Activated CD4-positive, alpha-beta T cell treated with anti-CD3 and anti-CD28 coated beads, Interleukin-2, amount 10 ng/mL, durations not matched to agents 7 days and 5 days (primary cell): ENCODE measurements at regions not wholly inside any gene's neighbourhood (a gene's known extent, or its start where the extent isn't known, plus 50 kb on each side); places are given as distances from the start of the nearest gene placed in this dataset.

ENCODE experiments used
- CTCF ChIA-PET: fragments of 350-600 bp; sonication (Branson Sonifier 250); formaldehyde crosslinking; loops from one replicate; lab custom pipeline; 2021; ENCODE audit warnings: antibody characterized with exemption; lab: Charles Lee
- POLR2A ChIA-PET: fragments of 350-600 bp; sonication (Branson Sonifier 250); formaldehyde crosslinking; loops from one replicate; lab custom pipeline; 2021; ENCODE audit warnings: antibody characterized with exemption; lab: Charles Lee
- DNase-seq: peaks from one replicate; pipeline ENCODE4 v3.0.0-alpha.2; 2020
- H3K27ac Mint-ChIP-seq: one replicate; pipeline ENCODE4 v1.8.0; 2021; ENCODE audit warnings: mild to moderate bottlenecking, moderate library complexity, mixed read lengths
- H3K27me3 Mint-ChIP-seq: one replicate; pipeline ENCODE4 v1.8.0; 2021; ENCODE audit warnings: mixed read lengths
- H3K36me3 Mint-ChIP-seq: one replicate; pipeline ENCODE4 v1.8.0; 2021; ENCODE audit warnings: low read depth, mixed read lengths
- H3K4me1 Mint-ChIP-seq: one replicate; pipeline ENCODE4 v1.8.0; 2021; ENCODE audit warnings: mixed read lengths
- H3K4me3 Mint-ChIP-seq: one replicate; pipeline ENCODE4 v1.8.0; 2021; ENCODE audit warnings: mild to moderate bottlenecking, moderate library complexity, mixed read lengths
- H3K9me3 Mint-ChIP-seq: one replicate; pipeline ENCODE4 v1.8.0; 2021; ENCODE audit warnings: mixed read lengths

DNA sequence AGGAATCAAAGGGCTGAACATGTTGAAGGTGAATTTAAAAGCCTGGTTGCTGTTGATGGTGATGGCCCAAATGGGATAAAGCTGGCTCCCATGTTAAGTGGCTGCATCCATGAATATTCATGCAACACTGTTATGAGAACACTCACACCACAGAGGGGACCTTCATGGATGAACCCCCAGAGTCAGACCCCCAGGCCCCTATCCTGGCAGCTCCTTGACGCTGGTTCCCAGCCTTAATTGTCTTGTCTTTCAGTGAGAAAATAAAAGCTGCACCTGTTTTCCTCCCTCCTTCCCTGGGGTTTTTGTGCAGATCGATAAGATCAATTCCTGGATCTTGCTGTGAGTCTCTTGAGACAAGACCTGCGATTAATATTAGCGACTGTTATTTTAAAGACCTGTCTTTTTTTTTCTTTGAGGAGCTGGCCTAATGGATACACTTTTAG, 371.7 kb downstream of the ICE1 start:
- Mint-ChIP-seq H3K27ac (no peak overlapping the region), H3K36me3 (no peaks in the 10 kb centered on the region), H3K27me3 (no peaks in the 10 kb centered on the region), H3K9me3 (no peaks in the 10 kb centered on the region), H3K4me1 (no peaks in the 10 kb centered on the region), H3K4me3 (no peak overlapping the region)
- CTCF ChIA-PET = no interaction called here
- DNase-seq = no peak
- POLR2A ChIA-PET = no interaction called here

DNA sequence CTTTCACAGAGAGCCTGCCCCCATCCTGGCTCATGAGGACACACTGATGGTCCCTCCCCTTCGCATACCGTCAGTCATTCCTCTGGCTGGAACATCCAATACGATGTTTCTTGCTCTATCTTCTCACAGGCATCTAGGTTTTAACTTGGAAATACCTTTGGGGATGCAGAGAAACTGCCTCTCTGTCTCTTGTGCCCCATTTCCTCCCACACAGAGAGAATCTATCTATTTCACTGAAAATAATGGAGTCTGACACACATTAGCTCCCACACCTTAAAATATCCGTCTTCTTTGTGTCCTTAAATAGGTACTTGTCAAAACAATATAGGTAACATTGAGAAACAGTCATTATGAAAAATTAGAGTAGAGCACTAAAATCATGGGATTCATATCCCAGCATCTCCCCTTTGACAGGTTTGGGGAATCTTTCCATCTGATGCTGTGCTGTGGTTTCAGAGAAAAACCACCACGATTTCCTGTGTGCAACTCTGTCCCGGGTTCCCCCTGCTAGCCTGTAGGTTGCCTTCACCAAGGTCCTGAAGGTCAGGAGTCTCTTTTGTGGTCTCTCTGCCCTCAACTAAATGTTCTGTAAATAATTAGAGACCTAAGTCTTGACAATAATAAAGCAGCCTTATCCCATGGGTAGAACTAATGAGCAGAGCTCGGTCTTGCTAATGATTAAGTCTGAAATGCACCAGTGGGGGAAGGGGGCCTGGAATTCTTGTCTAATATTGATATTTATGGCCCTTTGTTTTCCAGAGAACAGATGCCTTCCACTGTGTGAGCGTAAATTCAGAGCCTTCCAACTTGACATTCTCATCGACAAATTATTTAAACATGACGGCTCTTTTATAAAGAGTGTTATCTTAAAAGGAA, 371.0 kb downstream of the ICE1 start:
- Mint-ChIP-seq H3K9me3 (no peaks in the 10 kb centered on the region), H3K4me1 (no peaks in the 10 kb centered on the region), H3K36me3 (no peaks in the 10 kb centered on the region), H3K27ac (no peak overlapping the region), H3K27me3 (no peaks in the 10 kb centered on the region), H3K4me3 (no peak overlapping the region)
- CTCF ChIA-PET = no interaction called here
- POLR2A ChIA-PET = no interaction called here
- no peak for DNase-seq

DNA sequence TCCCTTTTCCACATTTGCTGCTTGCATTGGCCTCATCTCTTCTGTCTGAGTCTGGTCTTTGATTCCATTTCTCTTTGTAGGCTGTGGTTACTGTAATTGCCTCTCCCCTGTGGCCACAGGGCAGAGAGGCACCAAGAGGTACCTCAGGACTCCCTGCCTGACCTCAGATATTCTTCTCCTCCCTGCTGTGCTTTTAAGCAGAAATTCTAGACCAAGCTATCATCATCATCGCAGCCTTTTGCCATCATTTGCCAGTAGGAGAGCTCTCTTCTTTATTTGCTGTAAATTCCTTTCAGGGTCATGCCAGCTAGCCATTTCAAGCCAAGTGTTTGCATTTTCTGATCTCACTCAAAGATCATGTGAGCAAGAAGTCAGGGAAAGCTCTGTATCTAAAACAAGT, 369.6 kb downstream of the ICE1 start:
- Mint-ChIP-seq H3K4me1 (no peaks in the 10 kb centered on the region), H3K27ac (no peak overlapping the region)

DNA sequence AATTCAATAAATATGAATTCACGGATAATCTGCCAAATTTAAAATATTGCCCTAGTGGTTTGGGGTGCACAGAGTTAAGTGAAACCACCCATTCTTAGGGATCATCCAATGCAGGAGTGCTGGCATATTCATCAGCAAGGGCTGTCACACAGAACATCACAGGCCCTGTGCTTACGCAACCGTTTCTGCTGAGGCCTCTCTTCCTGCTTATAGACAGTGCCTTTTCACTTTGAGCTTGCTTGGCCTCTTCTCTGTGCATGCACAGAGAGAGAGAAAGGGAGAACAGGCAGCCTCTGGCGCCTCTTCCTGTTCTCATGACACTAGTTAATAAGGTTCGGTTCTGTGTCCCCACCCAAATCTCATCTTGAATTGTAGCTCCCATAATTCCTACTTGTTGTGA, 366.3 kb downstream of the ICE1 start:
- DNase-seq = no peak
- no peak overlapping the region for H3K27ac Mint-ChIP-seq
- POLR2A ChIA-PET = no interaction called here

More for the DNA sequence above, 369.6 kb downstream of the ICE1 start:
- Mint-ChIP-seq H3K36me3 (no peaks in the 10 kb centered on the region), H3K4me3 (no peak overlapping the region), H3K27me3 (no peaks in the 10 kb centered on the region), H3K9me3 (no peaks in the 10 kb centered on the region)
- no peak for DNase-seq
- ChIA-PET POLR2A (no interaction called here), CTCF (no interaction called here)

DNA sequence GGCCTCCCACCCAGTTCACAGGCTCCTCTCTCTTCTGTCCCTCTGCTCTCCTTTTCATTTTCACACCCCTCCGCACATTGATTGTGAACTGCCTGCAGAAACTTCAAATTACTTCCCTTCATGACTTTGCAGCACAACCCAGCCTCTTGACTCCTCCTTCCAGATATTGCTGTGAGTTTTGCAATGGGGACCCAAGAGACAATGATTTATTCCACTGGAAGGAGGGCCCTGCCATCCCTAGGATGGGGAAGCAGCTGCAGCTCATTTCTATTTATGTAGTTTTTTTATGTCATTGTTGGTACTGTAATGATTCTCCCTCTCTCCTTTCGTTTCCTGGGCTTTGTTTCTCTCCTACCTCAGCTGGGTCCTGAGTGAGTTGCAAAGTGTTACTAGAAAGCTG, 364.9 kb downstream of the ICE1 start:
- Mint-ChIP-seq H3K27ac (no peak overlapping the region), H3K36me3 (no peaks in the 10 kb centered on the region), H3K4me1 (no peaks in the 10 kb centered on the region), H3K9me3 (peaks cover 2% of the 10 kb centered on the region), H3K4me3 (no peak overlapping the region), H3K27me3 (no peaks in the 10 kb centered on the region)
- no peak for DNase-seq
- ChIA-PET POLR2A (no interaction called here), CTCF (no interaction called here)

More for the DNA sequence above, 366.3 kb downstream of the ICE1 start:
- no peak overlapping the region for H3K4me3 Mint-ChIP-seq
- H3K4me1 Mint-ChIP-seq = no peaks in the 10 kb centered on the region
- H3K36me3 Mint-ChIP-seq = no peaks in the 10 kb centered on the region
- peaks cover 2% of the 10 kb centered on the region for H3K9me3 Mint-ChIP-seq
- no peaks in the 10 kb centered on the region for H3K27me3 Mint-ChIP-seq
- CTCF ChIA-PET = no interaction called here

DNA sequence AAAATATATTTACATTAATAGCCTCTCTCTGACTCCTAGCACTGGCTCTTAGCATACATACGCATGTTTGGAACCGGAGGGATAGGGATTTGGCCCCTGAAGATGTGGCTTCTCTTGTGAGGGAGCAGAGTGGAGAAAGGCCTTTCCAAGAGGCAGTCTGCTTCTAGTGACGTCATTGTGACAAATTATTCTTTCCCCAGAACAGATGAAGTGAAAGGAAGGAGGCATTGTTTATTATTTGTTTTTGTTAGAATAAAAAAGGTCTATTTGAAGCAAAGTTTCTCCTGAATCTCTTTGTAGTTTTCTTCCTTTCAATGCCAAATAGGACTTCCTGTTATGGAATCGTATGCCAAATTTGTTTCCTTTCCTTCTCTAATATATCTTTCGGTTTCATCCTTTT, 361.6 kb downstream of the ICE1 start:
- ChIA-PET CTCF (no interaction called here), POLR2A (no interaction called here)
- H3K9me3 Mint-ChIP-seq = peaks cover 2% of the 10 kb centered on the region
- DNase-seq = no peak
- H3K36me3 Mint-ChIP-seq = no peaks in the 10 kb centered on the region
- no peaks in the 10 kb centered on the region for H3K4me1 Mint-ChIP-seq
- H3K4me3 Mint-ChIP-seq = no peak overlapping the region
- H3K27me3 Mint-ChIP-seq = no peaks in the 10 kb centered on the region
- H3K27ac Mint-ChIP-seq = no peak overlapping the region

DNA sequence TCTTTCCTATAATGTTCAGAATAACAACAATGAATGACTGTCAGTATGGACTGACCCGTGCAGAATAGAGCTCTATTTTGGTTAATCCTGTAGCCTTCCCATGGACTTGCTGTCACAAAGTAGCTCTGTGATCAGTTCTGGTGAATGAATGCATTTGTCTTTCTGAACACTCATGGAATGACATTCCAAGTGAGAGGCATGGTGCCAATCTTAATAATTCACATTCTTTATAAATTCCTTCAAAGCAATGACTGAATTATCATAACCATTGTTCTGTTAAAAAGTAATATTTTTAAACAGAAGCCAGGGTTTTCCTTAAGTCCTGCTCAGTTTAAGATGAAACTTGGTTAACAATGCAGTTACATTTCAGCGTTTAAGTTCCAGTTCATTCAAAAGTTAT, 360.5 kb downstream of the ICE1 start:
- no peaks in the 10 kb centered on the region for H3K27me3 Mint-ChIP-seq
- no peak overlapping the region for H3K27ac Mint-ChIP-seq
- ChIA-PET POLR2A (no interaction called here), CTCF (no interaction called here)
- H3K9me3 Mint-ChIP-seq = peaks cover 2% of the 10 kb centered on the region
- H3K36me3 Mint-ChIP-seq = no peaks in the 10 kb centered on the region
- H3K4me3 Mint-ChIP-seq = no peak overlapping the region
- DNase-seq = no peak
- no peaks in the 10 kb centered on the region for H3K4me1 Mint-ChIP-seq

DNA sequence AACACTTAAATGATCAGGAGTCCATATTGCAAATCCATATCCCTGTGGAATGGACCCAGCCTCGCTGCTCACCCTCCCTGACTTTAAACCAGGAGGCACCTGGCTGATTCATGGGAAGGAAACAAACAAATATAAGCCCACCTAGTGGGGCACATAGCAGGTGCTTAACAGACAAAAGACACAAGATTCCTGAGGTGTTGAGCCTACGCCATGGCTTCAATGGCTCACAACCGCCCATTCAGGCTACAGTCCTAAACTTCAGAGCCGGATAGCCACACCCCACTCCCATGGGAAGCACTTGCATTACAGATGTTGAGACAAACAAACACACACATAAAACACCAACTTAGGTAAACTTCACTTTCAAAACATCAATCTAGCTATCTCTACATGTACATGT, 359.9 kb downstream of the ICE1 start:
- DNase-seq = no peak
- POLR2A ChIA-PET = no interaction called here
- Mint-ChIP-seq H3K27me3 (no peaks in the 10 kb centered on the region), H3K27ac (no peak overlapping the region), H3K9me3 (peaks cover 2% of the 10 kb centered on the region), H3K4me3 (no peak overlapping the region), H3K36me3 (no peaks in the 10 kb centered on the region), H3K4me1 (no peaks in the 10 kb centered on the region)
- CTCF ChIA-PET = interaction anchor here (1.1 kb wide), 1 partner anchor 108 kb away, joined by 3 read pairs; no protein-coding TSS in a partner anchor

DNA sequence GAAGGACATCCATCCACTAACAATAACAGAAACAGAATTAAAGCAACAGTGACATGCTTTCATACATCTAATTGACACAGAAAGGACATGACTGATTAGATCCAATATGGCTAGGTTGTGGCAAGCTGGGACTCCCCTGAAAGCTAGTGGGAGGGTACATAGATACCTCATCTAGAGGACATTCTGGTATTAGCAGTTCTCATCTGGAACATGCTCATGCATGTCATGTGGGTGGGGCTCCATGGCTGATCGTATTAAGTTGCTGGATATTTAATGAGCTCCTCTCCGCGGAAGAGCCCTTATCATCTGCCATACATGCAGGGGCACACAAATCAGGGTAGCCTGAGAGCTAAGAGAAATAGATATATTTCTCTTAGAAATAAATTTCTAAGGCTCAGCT, 358.9 kb downstream of the ICE1 start:
- Mint-ChIP-seq H3K27ac (no peak overlapping the region), H3K4me1 (no peaks in the 10 kb centered on the region), H3K4me3 (no peak overlapping the region), H3K36me3 (no peaks in the 10 kb centered on the region), H3K9me3 (peaks cover 2% of the 10 kb centered on the region), H3K27me3 (no peaks in the 10 kb centered on the region)
- POLR2A ChIA-PET = no interaction called here
- CTCF ChIA-PET = no interaction called here
- no peak for DNase-seq

DNA sequence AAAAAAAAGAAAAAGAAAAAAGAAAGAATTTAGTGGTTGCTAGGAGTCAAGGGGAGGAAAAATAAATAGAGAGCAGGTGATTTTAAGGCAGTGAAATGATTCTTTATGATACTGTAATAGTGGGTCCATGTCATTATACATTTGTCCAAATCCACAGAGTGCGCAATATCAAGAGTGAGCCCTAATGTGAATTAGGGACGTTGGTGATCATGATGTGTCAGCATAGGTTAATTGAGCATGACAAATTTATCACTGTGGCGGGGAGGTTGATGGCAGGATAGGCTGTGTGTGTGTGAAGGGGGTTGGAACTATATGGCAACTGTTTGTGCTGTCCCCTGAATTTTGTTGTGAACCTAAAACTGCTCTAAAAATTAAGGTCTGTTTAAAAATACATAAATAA, 357.8 kb downstream of the ICE1 start:
- Mint-ChIP-seq H3K27ac (no peak overlapping the region), H3K4me1 (no peaks in the 10 kb centered on the region), H3K36me3 (no peaks in the 10 kb centered on the region), H3K4me3 (no peak overlapping the region), H3K9me3 (no peaks in the 10 kb centered on the region), H3K27me3 (no peaks in the 10 kb centered on the region)
- POLR2A ChIA-PET = no interaction called here
- DNase-seq = no peak
- CTCF ChIA-PET = no interaction called here

DNA sequence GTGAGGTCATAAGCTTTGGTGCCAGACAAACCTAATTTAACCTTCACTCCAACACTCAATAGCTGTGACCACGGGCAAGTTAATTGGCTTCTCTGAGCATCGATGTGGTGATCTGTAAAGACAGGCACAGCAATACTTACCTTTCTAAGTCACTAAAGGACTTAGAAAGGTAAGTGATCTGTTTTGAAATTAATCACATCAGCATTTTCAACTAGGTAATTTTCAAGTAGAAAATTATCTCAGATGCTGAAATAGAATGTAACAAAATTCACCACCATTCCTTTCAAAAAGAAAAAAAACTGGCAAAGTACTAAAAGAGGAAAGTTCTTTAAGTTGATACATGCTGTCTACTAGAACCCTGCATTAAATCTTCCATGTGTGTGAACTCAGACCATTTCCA, 354.5 kb downstream of the ICE1 start:
- Mint-ChIP-seq H3K27ac (no peak overlapping the region), H3K27me3 (no peaks in the 10 kb centered on the region), H3K4me3 (no peak overlapping the region), H3K9me3 (no peaks in the 10 kb centered on the region), H3K36me3 (no peaks in the 10 kb centered on the region), H3K4me1 (no peaks in the 10 kb centered on the region)
- DNase-seq = no peak
- POLR2A ChIA-PET = no interaction called here
- CTCF ChIA-PET = no interaction called here

DNA sequence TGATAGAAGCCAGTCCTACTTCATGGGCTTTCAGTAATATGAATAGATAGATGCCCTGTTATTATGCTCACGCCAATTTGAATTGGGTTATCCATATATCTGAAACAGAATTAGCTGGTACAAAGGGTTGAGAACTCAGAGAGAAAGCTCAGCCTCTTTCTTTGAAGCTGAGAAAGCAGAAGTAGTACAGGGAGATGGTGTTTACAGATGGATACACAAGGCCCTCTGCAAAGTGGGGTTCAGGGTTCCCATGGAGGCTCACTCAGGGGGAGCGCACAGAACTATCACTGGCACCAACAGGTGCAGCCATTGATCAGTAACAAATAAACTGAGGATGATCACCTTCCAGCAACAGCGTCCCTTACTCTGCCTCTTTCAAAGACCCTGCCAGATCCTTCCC, 349.7 kb downstream of the ICE1 start:
- Mint-ChIP-seq H3K9me3 (no peaks in the 10 kb centered on the region), H3K4me3 (no peak overlapping the region), H3K27ac (no peak overlapping the region), H3K27me3 (no peaks in the 10 kb centered on the region), H3K4me1 (no peaks in the 10 kb centered on the region), H3K36me3 (no peaks in the 10 kb centered on the region)
- no peak for DNase-seq
- ChIA-PET POLR2A (no interaction called here), CTCF (no interaction called here)

DNA sequence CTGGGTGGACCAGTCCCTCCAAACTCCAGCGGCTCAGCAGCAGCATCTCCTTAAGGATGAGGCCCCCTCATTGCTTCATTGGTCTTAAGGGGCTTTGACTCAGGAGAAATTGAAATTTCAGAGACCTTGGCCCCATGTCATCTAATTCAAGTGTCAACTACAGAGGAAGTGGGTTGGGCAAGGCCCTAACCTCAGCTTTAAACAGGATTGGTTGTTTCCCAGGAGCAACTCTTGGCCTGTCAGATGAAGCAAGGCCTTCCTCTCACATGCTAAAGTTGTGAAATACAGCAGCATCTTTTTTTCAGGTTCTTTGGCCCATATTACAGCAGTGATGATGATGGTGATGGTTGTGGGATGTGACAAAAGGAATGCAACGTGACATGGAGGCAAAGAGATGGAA, 348.3 kb downstream of the ICE1 start:
- ChIA-PET POLR2A (no interaction called here), CTCF (no interaction called here)
- no peak for DNase-seq
- Mint-ChIP-seq H3K27ac (no peak overlapping the region), H3K4me1 (no peaks in the 10 kb centered on the region), H3K9me3 (no peaks in the 10 kb centered on the region), H3K36me3 (no peaks in the 10 kb centered on the region), H3K4me3 (no peak overlapping the region), H3K27me3 (no peaks in the 10 kb centered on the region)
